Glomerular endothelial cell (primary cell): ENCODE measurements at regions not wholly inside any gene's neighbourhood (a gene's known extent, or its start where the extent isn't known, plus 50 kb on each side); places are given as distances from the start of the nearest gene placed in this dataset.

Experiments
- DNase-seq: peaks from one replicate; pipeline ENCODE4 v3.0.0-alpha.2; 2011; ENCODE audit warnings: low read depth, low spot score; ENCODE audit errors: extremely low read depth

- no peak for DNase-seq
Observed at GRCh38 chr4:137692205-137692604, 159.9 kb upstream of the PCDH18 start.

GRCh38 chr4:137688651-137689050 is 156.4 kb upstream of the PCDH18 start:
- no peak for DNase-seq

- DNase-seq = no peak
Observed at GRCh38 chr4:137685357-137685756, 153.1 kb upstream of the PCDH18 start.

- DNase-seq = no peak
Observed at GRCh38 chr4:137681081-137681480, 148.8 kb upstream of the PCDH18 start.

GRCh38 chr4:137678796-137679195 is 146.5 kb upstream of the PCDH18 start:
- no peak for DNase-seq

GRCh38 chr4:137677863-137678262 is 145.6 kb upstream of the PCDH18 start:
- no peak for DNase-seq

- DNase-seq = no peak
Observed at GRCh38 chr4:137676357-137676998, 144.2 kb upstream of the PCDH18 start.

GRCh38 chr4:137674066-137674465 is 141.8 kb upstream of the PCDH18 start:
- no peak for DNase-seq

GRCh38 chr4:137668885-137669545 is 136.7 kb upstream of the PCDH18 start:
- DNase-seq = no peak

- no peak for DNase-seq
Observed at GRCh38 chr4:137664416-137664815, 132.1 kb upstream of the PCDH18 start.

GRCh38 chr4:137664046-137664387 is 131.7 kb upstream of the PCDH18 start:
- DNase-seq = peak; percentile 39

- no peak for DNase-seq
Observed at GRCh38 chr4:137663251-137664045, 131.2 kb upstream of the PCDH18 start.

- no peak for DNase-seq
Observed at GRCh38 chr4:137661693-137662092, 129.4 kb upstream of the PCDH18 start.

- no peak for DNase-seq
Observed at GRCh38 chr4:137660211-137660610, 127.9 kb upstream of the PCDH18 start.

- no peak for DNase-seq
Observed at GRCh38 chr4:137659431-137659830, 127.1 kb upstream of the PCDH18 start.

- no peak for DNase-seq
Observed at GRCh38 chr4:137656661-137657060, 124.4 kb upstream of the PCDH18 start.

GRCh38 chr4:137655302-137655701 is 123.0 kb upstream of the PCDH18 start:
- DNase-seq = no peak

GRCh38 chr4:137651128-137651527 is 118.8 kb upstream of the PCDH18 start:
- DNase-seq = no peak

GRCh38 chr4:137649711-137650450 is 117.6 kb upstream of the PCDH18 start:
- DNase-seq = no peak

- DNase-seq = no peak
Observed at GRCh38 chr4:137648531-137648930, 116.2 kb upstream of the PCDH18 start.

- no peak for DNase-seq
Observed at GRCh38 chr4:137647375-137647774, 115.1 kb upstream of the PCDH18 start.
